H9 (cell line): ENCODE measurements at regions not wholly inside any gene's neighbourhood (a gene's known extent, or its start where the extent isn't known, plus 50 kb on each side); places are given as distances from the start of the nearest gene placed in this dataset.

Experiments
- DNase-seq: peaks from one replicate; pipeline ENCODE4 v3.0.0-alpha.2; 2017
- H2AFZ ChIP-seq: one replicate; pipeline ENCODE4 v1.6.1; 2013; ENCODE audit warnings: mild to moderate bottlenecking, low read length, control low read depth, moderate library complexity
- H2AK5ac ChIP-seq: 2 replicates; pipeline ENCODE4 v1.6.1; 2013; ENCODE audit warnings: low read length, control low read depth, mixed read lengths; ENCODE audit not compliant: insufficient read length
- H2BK120ac ChIP-seq: one replicate; pipeline ENCODE4 v1.6.1; 2013; ENCODE audit warnings: low read depth, mild to moderate bottlenecking, low read length, control low read depth, inconsistent platforms; ENCODE audit not compliant: poor library complexity, severe bottlenecking
- H2BK12ac ChIP-seq: 2 replicates; pipeline ENCODE4 v1.6.1; 2013; ENCODE audit warnings: low read length, control low read depth, mixed read lengths, low read depth; ENCODE audit not compliant: insufficient read length
- H2BK15ac ChIP-seq: 2 replicates; pipeline ENCODE4 v1.6.1; 2013; ENCODE audit warnings: low read depth, low read length, control low read depth
- H2BK20ac ChIP-seq: one replicate; pipeline ENCODE4 v1.6.1; 2013; ENCODE audit warnings: low read depth, mild to moderate bottlenecking, low read length, control low read depth, inconsistent platforms; ENCODE audit not compliant: poor library complexity, severe bottlenecking
- H2BK5ac ChIP-seq: 2 replicates; pipeline ENCODE4 v1.6.1; 2013; ENCODE audit warnings: low read length, control low read depth, mixed read lengths; ENCODE audit not compliant: insufficient read length
- H3K14ac ChIP-seq: 2 replicates; pipeline ENCODE4 v1.6.1; 2013; ENCODE audit warnings: low read length, control low read depth; ENCODE audit not compliant: insufficient read depth
- H3K18ac ChIP-seq: 2 replicates; pipeline ENCODE4 v1.6.1; 2013; ENCODE audit warnings: low read depth, mild to moderate bottlenecking, mixed read lengths, low read length, control low read depth; ENCODE audit not compliant: insufficient read length
- H3K23ac ChIP-seq: 2 replicates; pipeline ENCODE4 v1.6.1; 2013; ENCODE audit warnings: low read length, control low read depth, mixed read lengths, low read depth; ENCODE audit not compliant: insufficient read length
- H3K23me2 ChIP-seq: 2 replicates; pipeline ENCODE4 v1.6.1; 2013; ENCODE audit warnings: low read depth, mild to moderate bottlenecking, mixed read lengths, low read length, control low read depth; ENCODE audit not compliant: insufficient read length, poor library complexity, severe bottlenecking
- H3K27ac ChIP-seq: 2 replicates; pipeline ENCODE4 v1.5.1; 2013; ENCODE audit warnings: low read length, control low read depth, mixed read lengths, low read depth; ENCODE audit not compliant: insufficient read length
- H3K27me3 ChIP-seq: 2 replicates; pipeline ENCODE4 v1.6.1; 2013; ENCODE audit warnings: low read length, control low read depth, inconsistent platforms; ENCODE audit not compliant: insufficient read depth
- H3K4ac ChIP-seq: 2 replicates; pipeline ENCODE4 v1.6.1; 2013; ENCODE audit warnings: low read depth, mild to moderate bottlenecking, control low read depth, inconsistent platforms, low read length, moderate library complexity
- H3K4me1 ChIP-seq: 2 replicates; pipeline ENCODE4 v1.6.1; 2013; ENCODE audit warnings: low read length, control low read depth, inconsistent platforms; ENCODE audit not compliant: insufficient read depth
- H3K4me2 ChIP-seq: 2 replicates; pipeline ENCODE4 v1.6.1; 2013; ENCODE audit warnings: low read length, control low read depth, mixed read lengths; ENCODE audit not compliant: insufficient read length, insufficient read depth
- H3K56ac ChIP-seq: 2 replicates; pipeline ENCODE4 v1.6.1; 2013; ENCODE audit warnings: low read depth, mild to moderate bottlenecking, mixed read lengths, low read length, control low read depth; ENCODE audit not compliant: insufficient read length
- H3K79me1 ChIP-seq: 2 replicates; pipeline ENCODE4 v1.6.1; 2013; ENCODE audit warnings: low read depth, mild to moderate bottlenecking, moderate library complexity, low read length, control low read depth, inconsistent platforms; ENCODE audit not compliant: insufficient read depth, poor library complexity, severe bottlenecking
- H3K79me2 ChIP-seq: 2 replicates; pipeline ENCODE4 v1.6.1; 2013; ENCODE audit warnings: low read length, control low read depth, inconsistent platforms; ENCODE audit not compliant: insufficient read depth
- H3K9ac ChIP-seq: 2 replicates; pipeline ENCODE4 v1.6.1; 2013; ENCODE audit warnings: low read length, control low read depth, mixed read lengths; ENCODE audit not compliant: insufficient read length; ENCODE audit errors: extremely low read depth
- H3K9me3 ChIP-seq: one replicate; pipeline ENCODE4 v1.6.1; 2013; ENCODE audit warnings: low read depth, low read length, inconsistent platforms; ENCODE audit not compliant: control insufficient read depth
- H3T11ph ChIP-seq: one replicate; pipeline ENCODE4 v1.6.1; 2013; ENCODE audit warnings: mild to moderate bottlenecking, low read length, control low read depth, inconsistent platforms
- H4K20me1 ChIP-seq: one replicate; pipeline ENCODE4 v1.6.1; 2013; ENCODE audit not compliant: control insufficient read depth, insufficient read length, insufficient read depth
- H4K5ac ChIP-seq: 2 replicates; pipeline ENCODE4 v1.6.1; 2013; ENCODE audit warnings: low read depth, mild to moderate bottlenecking, mixed read lengths, low read length, control low read depth; ENCODE audit not compliant: insufficient read length
- H4K8ac ChIP-seq: replicated peaks from 2 replicates; pipeline ENCODE4 v1.6.1; 2013; ENCODE audit warnings: low read length, control low read depth, mixed read lengths, low read depth; ENCODE audit not compliant: insufficient read length
- H4K91ac ChIP-seq: 2 replicates; pipeline ENCODE4 v1.6.1; 2013; ENCODE audit warnings: low read depth, mild to moderate bottlenecking, moderate library complexity, mixed read lengths, low read length, control low read depth; ENCODE audit not compliant: insufficient read length
- H3K27ac Mint-ChIP-seq, 3 experiments: 2 replicates in 2 of 3; 3 replicates in 1 of 3; pipeline ENCODE4 v1.8.0; 2020 to 2021; ENCODE audit warnings: mixed read lengths in 3 of 3, mild to moderate bottlenecking in 1 of 3, moderate library complexity in 1 of 3
- H3K27me3 Mint-ChIP-seq: 2 replicates; pipeline ENCODE4 v1.8.0; 2021; ENCODE audit warnings: low read depth, mild to moderate bottlenecking, moderate library complexity, mixed read lengths
- H3K36me3 Mint-ChIP-seq, 3 experiments: 2 replicates in 2 of 3; 3 replicates in 1 of 3; pipeline ENCODE4 v1.8.0; 2020 to 2021; ENCODE audit warnings: low read depth in 3 of 3, mixed read lengths in 3 of 3; ENCODE audit not compliant: insufficient read depth in 1 of 3
- H3K4me1 Mint-ChIP-seq, 2 experiments: 2 replicates each; pipeline ENCODE4 v1.8.0; 2020; ENCODE audit warnings: mixed read lengths in 2 of 2
- H3K4me3 Mint-ChIP-seq, 2 experiments: 2 replicates in 1 of 2; 3 replicates in 1 of 2; pipeline ENCODE4 v1.8.0; 2020 to 2021; ENCODE audit warnings: mild to moderate bottlenecking in 2 of 2, mixed read lengths in 2 of 2, moderate library complexity in 1 of 2
- H3K9me3 Mint-ChIP-seq, 2 experiments: 2 replicates in 1 of 2; 3 replicates in 1 of 2; pipeline ENCODE4 v1.8.0; 2020; ENCODE audit warnings: mild to moderate bottlenecking in 2 of 2, mixed read lengths in 2 of 2, moderate library complexity in 1 of 2
- TF ChIP-seq, protein P1 (sequence below): fragments of 200-600 bp; sonication (generic); conservative IDR thresholded peaks from 3 replicates; pipeline ENCODE4 v1.8.0; 2021; ENCODE audit warnings: antibody characterized with exemption, mild to moderate bottlenecking

DNA sequence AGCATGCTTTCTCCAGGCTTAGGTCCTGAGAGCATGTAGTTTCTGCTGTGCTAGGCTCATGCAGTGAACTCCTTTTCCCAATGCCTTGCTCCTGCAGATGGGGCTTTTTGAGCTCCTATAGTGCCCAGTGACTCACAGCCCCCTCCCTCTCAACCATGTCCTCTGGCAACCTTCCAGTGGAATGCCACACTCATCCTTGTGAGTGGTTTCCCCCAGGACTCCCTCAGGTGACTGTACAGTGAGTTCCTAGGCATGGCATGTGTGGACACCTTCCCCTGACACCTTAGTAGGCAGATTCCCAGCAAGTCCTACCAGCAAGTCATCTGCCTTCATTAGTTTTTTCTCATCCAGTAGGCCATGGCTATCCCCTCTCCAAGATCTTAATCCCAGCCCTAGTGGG is 72.4 kb upstream of the CXCL14 start:
- Histone ChIP-seq H3K27me3 (no peaks in the 10 kb centered on the region), H3K79me2 (no peaks in the 10 kb centered on the region), H3K4ac (no peak overlapping the region), H2BK15ac (no peak overlapping the region), H2BK20ac (no peak overlapping the region), H4K20me1 (peaks cover 2% of the 10 kb centered on the region), H3K27ac (no peak overlapping the region), H3K23me2 (no peaks in the 10 kb centered on the region), H4K91ac (no peak overlapping the region), H2BK5ac (no peak overlapping the region), H3K56ac (no peak overlapping the region), H2AK5ac (no peak overlapping the region), H3K14ac (no peak overlapping the region), H2AFZ (no peak overlapping the region), H3T11ph (no peak overlapping the region), H3K23ac (no peak overlapping the region), H3K9me3 (no peaks in the 10 kb centered on the region), H3K9ac (no peak overlapping the region), H3K18ac (no peak overlapping the region), H3K4me1 (no peaks in the 10 kb centered on the region), H3K79me1 (no peaks in the 10 kb centered on the region), H2BK120ac (no peak overlapping the region), H4K5ac (no peak overlapping the region), H3K4me2 (no peak overlapping the region), H2BK12ac (no peak overlapping the region), H4K8ac (no peak overlapping the region)
- no peak for DNase-seq
- peaks cover 2% of the 10 kb centered on the region; the same call in 1 of the 2 replicates for H3K27me3 Mint-ChIP-seq
- H3K36me3 Mint-ChIP-seq: no peaks in the 10 kb centered on the region
- H3K27ac Mint-ChIP-seq: no peak overlapping the region
- TF ChIP-seq, protein P1, sequence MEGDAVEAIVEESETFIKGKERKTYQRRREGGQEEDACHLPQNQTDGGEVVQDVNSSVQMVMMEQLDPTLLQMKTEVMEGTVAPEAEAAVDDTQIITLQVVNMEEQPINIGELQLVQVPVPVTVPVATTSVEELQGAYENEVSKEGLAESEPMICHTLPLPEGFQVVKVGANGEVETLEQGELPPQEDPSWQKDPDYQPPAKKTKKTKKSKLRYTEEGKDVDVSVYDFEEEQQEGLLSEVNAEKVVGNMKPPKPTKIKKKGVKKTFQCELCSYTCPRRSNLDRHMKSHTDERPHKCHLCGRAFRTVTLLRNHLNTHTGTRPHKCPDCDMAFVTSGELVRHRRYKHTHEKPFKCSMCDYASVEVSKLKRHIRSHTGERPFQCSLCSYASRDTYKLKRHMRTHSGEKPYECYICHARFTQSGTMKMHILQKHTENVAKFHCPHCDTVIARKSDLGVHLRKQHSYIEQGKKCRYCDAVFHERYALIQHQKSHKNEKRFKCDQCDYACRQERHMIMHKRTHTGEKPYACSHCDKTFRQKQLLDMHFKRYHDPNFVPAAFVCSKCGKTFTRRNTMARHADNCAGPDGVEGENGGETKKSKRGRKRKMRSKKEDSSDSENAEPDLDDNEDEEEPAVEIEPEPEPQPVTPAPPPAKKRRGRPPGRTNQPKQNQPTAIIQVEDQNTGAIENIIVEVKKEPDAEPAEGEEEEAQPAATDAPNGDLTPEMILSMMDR: no peak
- H3K4me3 Mint-ChIP-seq: no peak overlapping the region
- H3K4me1 Mint-ChIP-seq: no peaks in the 10 kb centered on the region
- H3K9me3 Mint-ChIP-seq: no peaks in the 10 kb centered on the region
